CD8-positive, alpha-beta memory T cell (primary cell): ENCODE measurements at regions not wholly inside any gene's neighbourhood (a gene's known extent, or its start where the extent isn't known, plus 50 kb on each side); places are given as distances from the start of the nearest gene placed in this dataset.

Experiments used
- CTCF ChIA-PET: fragments of 350-600 bp; sonication (Branson Sonifier 250); formaldehyde crosslinking; loops from one replicate; lab custom pipeline; 2021; ENCODE audit warnings: antibody characterized with exemption; lab: Charles Lee
- POLR2A ChIA-PET: fragments of 350-600 bp; sonication (Branson Sonifier 250); formaldehyde crosslinking; loops from one replicate; lab custom pipeline; 2021; ENCODE audit warnings: antibody characterized with exemption; lab: Charles Lee
- DNase-seq, 5 donors: peaks; one replicate each; pipeline versions ENCODE4 v3.0.0 to v3.0.0-alpha.2; 2020 to 2022; ENCODE audit warnings: mixed read lengths in 1 of 5
- H3K27ac ChIP-seq: one replicate; pipeline ENCODE4 v1.7.0; 2013; ENCODE audit warnings: low read depth, mild to moderate bottlenecking, low read length, moderate library complexity
- H3K27me3 ChIP-seq: 2 replicates; pipeline ENCODE4 v1.7.0; 2013; ENCODE audit warnings: low read length, mild to moderate bottlenecking; ENCODE audit not compliant: insufficient read depth, poor library complexity, severe bottlenecking
- H3K36me3 ChIP-seq: 2 replicates; pipeline ENCODE4 v1.7.0; 2013; ENCODE audit warnings: mild to moderate bottlenecking, low read length, moderate library complexity; ENCODE audit not compliant: insufficient read depth
- H3K4me1 ChIP-seq: 2 replicates; pipeline ENCODE4 v1.7.0; 2013; ENCODE audit warnings: mild to moderate bottlenecking, low read length, moderate library complexity; ENCODE audit not compliant: insufficient read depth
- H3K4me3 ChIP-seq: 2 replicates; pipeline ENCODE4 v1.7.0; 2013; ENCODE audit warnings: mild to moderate bottlenecking, low read length
- H3K9me3 ChIP-seq: 2 replicates; pipeline ENCODE4 v1.7.0; 2013; ENCODE audit warnings: mild to moderate bottlenecking, low read length
- H3K27ac Mint-ChIP-seq, 8 donors: one replicate each; pipeline ENCODE4 v1.8.0; 2020 to 2021; ENCODE audit warnings: mixed read lengths in 8 of 8, mild to moderate bottlenecking in 6 of 8, inconsistent platforms in 3 of 8, moderate library complexity in 3 of 8
- H3K27me3 Mint-ChIP-seq, 2 donors: one replicate each; pipeline ENCODE4 v1.8.0; 2020 to 2021; ENCODE audit warnings: mixed read lengths in 2 of 2, mild to moderate bottlenecking in 1 of 2, moderate library complexity in 1 of 2
- H3K36me3 Mint-ChIP-seq, 3 donors: one replicate each; pipeline ENCODE4 v1.8.0; 2020 to 2021; ENCODE audit warnings: mixed read lengths in 3 of 3, inconsistent platforms in 1 of 3, mild to moderate bottlenecking in 1 of 3
- H3K4me1 Mint-ChIP-seq, 3 donors: one replicate each; pipeline ENCODE4 v1.8.0; 2020 to 2021; ENCODE audit warnings: mixed read lengths in 3 of 3, inconsistent platforms in 1 of 3, mild to moderate bottlenecking in 1 of 3
- H3K4me3 Mint-ChIP-seq, 7 donors: one replicate each; pipeline ENCODE4 v1.8.0; 2020 to 2021; ENCODE audit warnings: mixed read lengths in 7 of 7, mild to moderate bottlenecking in 6 of 7, moderate library complexity in 4 of 7, inconsistent platforms in 2 of 7
- H3K9me3 Mint-ChIP-seq, 5 donors: one replicate each; pipeline ENCODE4 v1.8.0; 2020 to 2022; ENCODE audit warnings: mixed read lengths in 5 of 5, mild to moderate bottlenecking in 3 of 5, moderate library complexity in 2 of 5, inconsistent platforms in 1 of 5

DNA sequence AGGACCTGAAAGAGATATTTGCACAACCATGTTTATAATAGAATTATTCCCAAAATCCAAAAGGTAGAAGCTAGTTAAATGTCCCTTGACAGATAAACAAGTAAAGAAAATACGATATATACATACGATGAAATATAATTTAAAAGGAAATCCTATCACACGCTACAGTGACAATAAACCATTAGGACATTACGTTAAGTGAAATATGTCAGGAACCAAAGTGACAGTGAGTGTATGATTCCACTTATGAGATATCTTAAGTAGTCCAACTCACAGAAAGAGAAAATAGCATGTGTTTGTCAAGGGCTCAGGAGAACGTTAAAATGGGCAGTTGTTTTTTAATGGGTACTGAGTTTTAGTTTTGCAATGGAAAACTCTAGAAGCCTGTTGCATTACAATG lies 212.7 kb upstream of the PMFBP1 start:
- H3K36me3 Mint-ChIP-seq, result peaks cover 3 to 13% (median 5%) of the 10 kb centered on the region in 3 donors
- Histone ChIP-seq H3K27ac (no peak overlapping the region), H3K9me3 (no peaks in the 10 kb centered on the region), H3K36me3 (no peaks in the 10 kb centered on the region), H3K4me1 (no peaks in the 10 kb centered on the region), H3K27me3 (no peaks in the 10 kb centered on the region), H3K4me3 (no peak overlapping the region)
- no peaks in the 10 kb centered on the region for H3K4me1 Mint-ChIP-seq
- no peak overlapping the region for H3K27ac Mint-ChIP-seq
- POLR2A ChIA-PET, result no interaction called here
- CTCF ChIA-PET, result no interaction called here
- no peaks in the 10 kb centered on the region for H3K27me3 Mint-ChIP-seq
- no peak overlapping the region for H3K4me3 Mint-ChIP-seq
- peaks cover 9 to 35% (median 14%) of the 10 kb centered on the region in 5 donors for H3K9me3 Mint-ChIP-seq
- DNase-seq, result no peak

DNA sequence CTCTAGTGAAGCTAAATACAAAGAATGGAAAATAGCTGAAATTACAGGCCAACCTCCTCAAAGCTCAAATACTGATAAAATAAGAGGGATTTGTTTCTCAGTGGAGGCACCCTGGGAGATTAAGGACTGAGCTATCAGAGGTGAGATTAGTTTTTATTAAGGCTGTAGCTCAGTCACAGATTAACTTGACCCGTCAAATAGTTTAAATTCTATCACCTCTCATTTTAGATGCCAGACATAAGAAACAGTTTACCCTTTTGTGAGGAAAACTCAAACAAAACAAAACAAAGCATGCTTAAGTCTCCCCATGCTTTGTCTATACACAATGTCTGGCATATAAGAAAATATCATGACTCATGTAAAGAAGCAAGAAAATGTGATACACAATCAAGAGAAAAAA lies 208.3 kb upstream of the PMFBP1 start:
- Mint-ChIP-seq H3K36me3 (peaks cover 0 to 17% (median 3%) of the 10 kb centered on the region in 3 donors), H3K27ac (no peak overlapping the region), H3K4me1 (no peaks in the 10 kb centered on the region), H3K9me3 (peaks cover 0 to 16% (median 5%) of the 10 kb centered on the region in 5 donors), H3K27me3 (no peaks in the 10 kb centered on the region), H3K4me3 (no peak overlapping the region)
- Histone ChIP-seq H3K9me3 (no peaks in the 10 kb centered on the region), H3K4me3 (no peak overlapping the region), H3K4me1 (no peaks in the 10 kb centered on the region), H3K27ac (no peak overlapping the region), H3K27me3 (no peaks in the 10 kb centered on the region), H3K36me3 (no peaks in the 10 kb centered on the region)
- ChIA-PET CTCF (no interaction called here), POLR2A (no interaction called here)
- no peak for DNase-seq

DNA sequence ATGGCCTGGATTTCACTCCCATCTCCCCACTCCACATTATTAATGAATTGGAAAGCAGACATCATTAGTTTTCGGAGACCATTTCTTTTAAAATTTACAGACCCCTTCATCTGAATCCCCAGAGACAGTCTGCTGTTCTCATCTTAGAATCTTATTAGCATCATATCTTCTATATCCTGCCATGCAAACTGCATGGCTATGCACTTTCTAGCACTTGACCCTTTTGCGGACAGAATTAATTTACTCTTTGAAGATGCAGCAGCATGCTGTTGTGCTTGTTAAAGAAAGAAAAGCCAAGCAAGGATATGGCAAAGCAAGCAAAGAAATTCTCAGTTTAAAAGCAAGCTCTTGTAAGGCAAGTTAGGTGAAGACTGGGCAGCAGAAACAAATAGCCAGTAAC lies 201.2 kb upstream of the PMFBP1 start:
- no peak overlapping the region for H3K27ac Mint-ChIP-seq
- H3K36me3 ChIP-seq, result no peaks in the 10 kb centered on the region

DNA sequence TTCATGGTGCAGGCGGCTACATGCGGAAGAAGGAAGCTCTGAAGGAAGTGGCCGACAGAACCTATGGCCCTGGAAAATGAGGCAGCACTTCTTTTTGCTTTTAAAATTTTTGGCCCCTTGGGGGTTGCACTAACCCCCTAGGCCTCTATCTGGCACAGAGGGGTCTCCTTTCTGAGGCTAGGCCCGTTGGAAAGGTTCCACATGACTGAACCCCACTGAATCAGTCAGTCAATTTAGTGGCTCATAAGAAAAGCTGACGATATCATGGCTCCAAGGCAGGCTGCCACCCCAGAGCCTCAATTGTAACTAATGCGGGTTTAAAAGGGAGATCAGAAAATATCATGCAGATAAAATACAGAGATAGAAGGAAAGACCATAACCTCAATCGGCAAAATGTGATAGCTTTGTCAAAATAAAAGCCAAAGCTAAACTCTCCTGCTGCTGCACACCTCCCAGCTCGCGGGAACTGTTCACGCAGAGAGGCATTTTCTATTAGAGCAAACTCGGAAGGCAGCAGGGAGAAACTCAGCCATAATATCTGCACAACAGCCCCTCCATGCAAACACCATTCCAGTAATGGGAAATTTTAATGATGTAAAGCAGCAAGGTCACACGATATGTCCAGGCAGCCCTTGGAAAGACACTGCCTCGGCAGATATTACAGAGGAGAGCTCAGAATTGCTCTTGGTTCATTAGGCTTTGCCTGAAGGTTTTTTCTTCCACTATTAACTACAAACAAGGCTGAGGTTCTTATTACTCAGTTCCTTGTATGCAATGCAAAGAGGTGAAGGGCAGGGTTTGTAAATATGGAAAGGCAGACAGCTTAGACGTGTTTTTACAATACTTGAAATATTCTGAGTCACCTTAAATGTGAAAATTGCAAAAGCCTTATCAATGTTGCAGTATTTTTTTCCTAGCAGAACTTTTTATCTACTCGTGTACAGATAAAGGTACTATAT lies 200.4 kb upstream of the PMFBP1 start:
- no peaks in the 10 kb centered on the region for H3K36me3 ChIP-seq
- H3K9me3 Mint-ChIP-seq, result peaks cover 0 to 3% (median 2%) of the 10 kb centered on the region in 5 donors
- ChIA-PET POLR2A (no interaction called here), CTCF (no interaction called here)
- peaks cover 0 to 2% of the 10 kb centered on the region in 2 donors for H3K27me3 Mint-ChIP-seq
- no peak overlapping the region for H3K27ac Mint-ChIP-seq
- H3K27ac ChIP-seq, result no peak overlapping the region
- H3K4me3 ChIP-seq, result no peak overlapping the region
- no peaks in the 10 kb centered on the region for H3K27me3 ChIP-seq
- H3K36me3 Mint-ChIP-seq, result peaks cover 0 to 9% (median 0%) of the 10 kb centered on the region in 3 donors
- H3K4me1 ChIP-seq, result no peaks in the 10 kb centered on the region
- H3K4me1 Mint-ChIP-seq, result no peaks in the 10 kb centered on the region
- H3K9me3 ChIP-seq, result no peaks in the 10 kb centered on the region
- DNase-seq, result no peak
- H3K4me3 Mint-ChIP-seq, result no peak overlapping the region

More for the DNA sequence above, 201.2 kb upstream of the PMFBP1 start:
- H3K9me3 Mint-ChIP-seq, result no peaks in the 10 kb centered on the region
- no peak overlapping the region for H3K4me3 Mint-ChIP-seq
- DNase-seq, result no peak
- no peaks in the 10 kb centered on the region for H3K9me3 ChIP-seq
- peaks cover 0 to 2% of the 10 kb centered on the region in 2 donors for H3K27me3 Mint-ChIP-seq
- H3K27ac ChIP-seq, result no peak overlapping the region
- H3K4me3 ChIP-seq, result no peak overlapping the region
- no peaks in the 10 kb centered on the region for H3K4me1 ChIP-seq
- H3K4me1 Mint-ChIP-seq, result no peaks in the 10 kb centered on the region
- ChIA-PET CTCF (no interaction called here), POLR2A (no interaction called here)
- peaks cover 0 to 4% (median 3%) of the 10 kb centered on the region in 3 donors for H3K36me3 Mint-ChIP-seq
- no peaks in the 10 kb centered on the region for H3K27me3 ChIP-seq

DNA sequence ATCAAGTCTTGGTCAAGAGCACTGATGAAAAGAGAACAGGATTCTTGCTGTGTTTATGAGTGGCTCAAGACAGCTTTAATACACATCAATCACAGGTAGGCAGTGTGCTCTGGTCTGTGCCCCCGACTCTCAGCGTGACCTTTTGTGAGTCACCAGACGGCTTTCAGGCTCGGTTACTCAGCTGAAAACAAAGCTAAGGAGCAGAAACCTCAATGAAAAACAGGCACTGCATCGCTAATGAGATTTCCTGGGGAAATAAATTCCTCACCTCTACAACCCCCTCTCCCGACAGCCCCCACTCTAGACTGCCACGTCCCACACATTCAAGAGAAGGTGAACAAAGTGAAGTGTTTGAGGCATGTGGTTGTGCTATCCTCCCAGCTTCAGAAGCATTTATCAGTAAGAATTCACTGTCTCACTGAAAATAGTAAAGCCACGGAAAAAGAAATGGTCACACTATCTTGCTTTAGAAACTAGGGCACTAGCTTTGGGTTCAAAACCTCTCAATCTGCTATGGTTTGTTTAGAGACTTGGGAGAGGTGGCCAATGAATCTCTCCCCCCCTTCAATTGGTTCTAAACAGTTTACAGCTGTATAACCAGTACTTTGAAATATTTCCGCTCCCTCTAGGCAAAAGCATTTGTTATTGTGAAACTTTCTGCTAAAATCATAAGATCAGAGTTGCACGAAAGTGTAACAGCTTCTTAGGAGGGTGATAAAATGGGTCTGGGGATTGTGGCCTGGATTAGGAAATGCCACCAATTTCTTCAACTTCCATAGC lies 199.5 kb upstream of the PMFBP1 start:
- Mint-ChIP-seq H3K4me1 (no peaks in the 10 kb centered on the region), H3K9me3 (peaks cover 0 to 7% (median 2%) of the 10 kb centered on the region in 5 donors), H3K27ac (no peak overlapping the region), H3K36me3 (peaks cover 0 to 12% (median 0%) of the 10 kb centered on the region in 3 donors), H3K27me3 (peaks cover 0 to 2% of the 10 kb centered on the region in 2 donors), H3K4me3 (no peak overlapping the region)
- ChIA-PET POLR2A (no interaction called here), CTCF (no interaction called here)
- Histone ChIP-seq H3K9me3 (no peaks in the 10 kb centered on the region), H3K36me3 (no peaks in the 10 kb centered on the region), H3K4me1 (no peaks in the 10 kb centered on the region), H3K4me3 (no peak overlapping the region), H3K27me3 (no peaks in the 10 kb centered on the region), H3K27ac (no peak overlapping the region)
- DNase-seq, result no peak

DNA sequence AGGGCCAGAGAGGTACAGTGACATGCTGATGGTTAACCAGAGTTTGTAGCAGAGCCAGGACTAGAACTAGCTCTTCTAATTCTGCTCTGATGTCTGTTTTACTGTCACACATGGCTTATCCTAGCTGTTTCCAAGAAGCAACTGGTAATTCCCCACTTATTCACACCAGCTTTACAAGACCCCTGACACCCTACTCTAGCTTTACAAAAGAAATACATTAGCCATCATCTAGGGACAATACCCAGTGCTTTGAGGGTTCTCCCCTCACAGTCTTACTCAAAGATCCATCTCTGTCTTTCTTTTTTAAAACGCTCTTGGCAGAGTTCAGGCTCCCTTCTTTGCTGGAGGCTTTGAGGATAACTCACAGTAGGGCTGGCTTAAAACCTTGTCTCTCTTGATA lies 197.3 kb upstream of the PMFBP1 start:
- ChIA-PET CTCF (no interaction called here), POLR2A (no interaction called here)
- Mint-ChIP-seq H3K9me3 (peaks cover 0 to 10% (median 6%) of the 10 kb centered on the region in 5 donors), H3K27me3 (peaks cover 0 to 2% of the 10 kb centered on the region in 2 donors), H3K27ac (no peak overlapping the region), H3K36me3 (peaks cover 0 to 12% (median 1%) of the 10 kb centered on the region in 3 donors), H3K4me1 (no peaks in the 10 kb centered on the region), H3K4me3 (no peak overlapping the region)
- no peaks in the 10 kb centered on the region for H3K27me3 ChIP-seq
- H3K27ac ChIP-seq, result no peak overlapping the region
- no peak overlapping the region for H3K4me3 ChIP-seq
- H3K36me3 ChIP-seq, result no peaks in the 10 kb centered on the region
- H3K4me1 ChIP-seq, result no peaks in the 10 kb centered on the region
- H3K9me3 ChIP-seq, result no peaks in the 10 kb centered on the region
- DNase-seq, result no peak

DNA sequence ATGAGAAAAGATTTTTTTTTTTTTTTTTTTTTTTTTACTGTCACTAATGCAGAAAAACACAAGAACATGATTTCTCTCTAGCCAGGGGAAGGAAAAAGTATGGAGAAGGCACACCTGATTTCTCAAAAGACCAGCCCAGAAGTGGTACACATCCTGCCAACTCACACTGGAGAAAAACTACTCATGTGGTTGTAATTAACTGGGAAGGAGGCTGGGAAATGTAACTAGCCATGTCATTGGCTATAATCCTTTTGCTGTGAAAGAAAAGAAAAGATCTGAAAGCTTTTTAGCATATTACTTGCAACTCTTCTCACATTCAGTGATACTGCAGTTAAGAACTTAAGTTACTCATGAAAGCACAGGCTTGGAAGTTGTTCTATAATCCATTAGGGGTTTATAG lies 195.9 kb upstream of the PMFBP1 start:
- peaks cover 0 to 12% (median 1%) of the 10 kb centered on the region in 3 donors for H3K36me3 Mint-ChIP-seq
- Histone ChIP-seq H3K4me1 (no peaks in the 10 kb centered on the region), H3K4me3 (no peak overlapping the region), H3K27ac (no peak overlapping the region), H3K9me3 (no peaks in the 10 kb centered on the region), H3K36me3 (no peaks in the 10 kb centered on the region), H3K27me3 (no peaks in the 10 kb centered on the region)
- no peak overlapping the region for H3K4me3 Mint-ChIP-seq
- ChIA-PET POLR2A (no interaction called here), CTCF (no interaction called here)
- H3K27me3 Mint-ChIP-seq, result peaks cover 0 to 2% of the 10 kb centered on the region in 2 donors
- H3K9me3 Mint-ChIP-seq, result peaks cover 0 to 10% (median 6%) of the 10 kb centered on the region in 5 donors
- H3K4me1 Mint-ChIP-seq, result no peaks in the 10 kb centered on the region
- DNase-seq, result no peak
- H3K27ac Mint-ChIP-seq, result no peak overlapping the region

DNA sequence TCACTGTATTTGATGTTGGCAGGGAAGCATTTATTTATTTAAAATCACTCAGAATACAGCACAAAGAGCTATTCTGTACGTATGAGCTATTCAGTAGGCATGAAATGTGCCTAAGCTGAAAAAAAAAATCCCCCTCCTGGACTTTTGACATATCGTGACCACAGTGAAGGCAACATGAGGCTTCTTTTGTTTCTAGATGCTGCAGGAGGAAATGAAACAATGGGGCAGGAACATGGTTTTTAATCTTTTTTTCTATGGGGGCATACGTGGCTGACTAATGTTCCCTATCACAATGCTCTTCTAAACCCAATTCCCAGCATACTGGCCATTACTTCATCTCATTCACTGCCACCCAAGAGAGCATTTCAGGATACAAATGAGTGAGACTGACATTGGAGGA lies 191.0 kb upstream of the PMFBP1 start:
- no peak overlapping the region for H3K4me3 ChIP-seq
- H3K27ac ChIP-seq, result no peak overlapping the region
- Mint-ChIP-seq H3K36me3 (peaks cover 0 to 9% (median 1%) of the 10 kb centered on the region in 3 donors), H3K27ac (no peak overlapping the region), H3K9me3 (peaks cover 0 to 10% (median 6%) of the 10 kb centered on the region in 5 donors), H3K4me3 (no peak overlapping the region), H3K27me3 (no peaks in the 10 kb centered on the region), H3K4me1 (no peaks in the 10 kb centered on the region)
- POLR2A ChIA-PET, result no interaction called here
- CTCF ChIA-PET, result no interaction called here
- no peaks in the 10 kb centered on the region for H3K9me3 ChIP-seq
- H3K4me1 ChIP-seq, result no peaks in the 10 kb centered on the region
- no peak for DNase-seq
- no peaks in the 10 kb centered on the region for H3K27me3 ChIP-seq
- H3K36me3 ChIP-seq, result no peaks in the 10 kb centered on the region
